ENCODE measurements at regions not wholly inside any gene's neighbourhood (a gene's known extent, or its start where the extent isn't known, plus 50 kb on each side); places are given as distances from the start of the nearest gene placed in this dataset.

DNA sequence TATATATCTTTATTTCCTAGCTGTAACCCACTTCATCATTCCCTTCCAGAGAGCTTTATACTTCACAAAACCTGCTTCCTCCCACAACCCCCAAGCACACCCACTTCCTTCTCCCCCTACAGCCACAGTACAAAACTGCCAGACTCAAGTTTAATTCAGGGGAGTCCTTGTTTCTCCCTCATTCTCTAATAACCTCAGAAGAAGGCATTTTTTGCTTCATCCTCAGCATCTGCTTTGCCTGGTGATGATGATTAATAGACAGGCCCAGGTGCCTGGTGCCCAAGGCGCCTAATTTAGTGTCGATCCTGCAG, 414.3 kb downstream of the KIF16B start:
- TF ChIP-seq POLR2AphosphoS5 (IDR thresholded peaks at IDR 0.05; ENCODE audit: low read depth, low read length) (no peak), POLR2A (IDR thresholded peaks at IDR 0.05; ENCODE audit: low read depth, low read length) (no peak), SPI1 (IDR thresholded peaks at IDR 0.05; ENCODE audit: low read depth, low read length) (no peak), PAX5 (IDR thresholded peaks at IDR 0.05; ENCODE audit: insufficient read depth, low read length, severe bottlenecking) (no peak), TAF1 (IDR thresholded peaks at IDR 0.05; ENCODE audit: low read depth, low read length) (no peak)
